GM13977 (cell line): ENCODE measurements at regions not wholly inside any gene's neighbourhood (a gene's known extent, or its start where the extent isn't known, plus 50 kb on each side); places are given as distances from the start of the nearest gene placed in this dataset.

Experiments used
- DNase-seq: peaks from one replicate; pipeline ENCODE4 v3.0.0; 2012; ENCODE audit warnings: low spot score
- in situ Hi-C: fragments of 300-500 bp; cut with MboI; formaldehyde crosslinking; loops from one replicate; pipeline ENCODE4 v1.12.0; 2022; ENCODE audit warnings: low sequenced_read_pairs, low pct_unique_long_range_greater_than_20kb, mixed read lengths, inconsistent platforms; ENCODE audit not compliant: unreplicated experiment
- TF ChIP-seq, protein P1 (sequence below): IDR thresholded peaks from 2 replicates; pipeline ENCODE4 v1.5.1; 2012; ENCODE audit warnings: mild to moderate bottlenecking, control low read depth; ENCODE audit not compliant: insufficient read depth; ENCODE audit errors: extremely low read depth, missing control alignments

DNA sequence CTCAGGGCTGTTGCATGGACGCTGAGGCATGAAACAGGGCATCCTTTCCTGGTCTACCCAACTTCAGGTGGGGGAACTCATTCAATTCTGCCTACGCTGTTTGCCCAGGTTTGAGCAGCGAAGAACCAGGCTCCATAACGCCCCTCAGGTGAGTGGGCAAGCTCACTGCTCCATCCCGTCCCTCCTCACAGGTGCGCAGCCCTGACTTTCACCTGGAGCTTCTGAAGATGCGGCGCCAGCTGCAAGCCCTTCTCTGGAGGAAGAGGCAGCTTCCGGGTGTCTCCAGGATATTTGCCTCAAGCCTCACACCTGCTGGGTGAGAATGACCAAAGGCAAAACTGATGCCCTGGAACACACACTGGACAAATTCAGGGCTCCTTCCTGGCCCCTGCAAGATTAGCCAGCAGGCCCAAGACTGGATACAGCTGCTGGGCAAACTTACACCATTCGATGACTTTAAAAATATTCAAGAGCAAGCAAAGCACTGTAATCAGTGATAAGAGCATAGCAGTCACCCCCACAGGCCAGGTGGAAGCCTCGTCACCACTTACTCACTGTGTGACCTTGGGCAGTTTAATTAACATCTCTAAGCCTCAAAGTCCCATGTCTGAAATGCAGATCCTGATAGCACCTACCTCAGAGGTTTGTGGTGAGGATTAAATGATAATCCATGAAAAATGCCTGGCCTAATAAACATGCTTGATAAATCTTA is 97.7 kb downstream of the GYPC start:
- TF ChIP-seq, protein P1, sequence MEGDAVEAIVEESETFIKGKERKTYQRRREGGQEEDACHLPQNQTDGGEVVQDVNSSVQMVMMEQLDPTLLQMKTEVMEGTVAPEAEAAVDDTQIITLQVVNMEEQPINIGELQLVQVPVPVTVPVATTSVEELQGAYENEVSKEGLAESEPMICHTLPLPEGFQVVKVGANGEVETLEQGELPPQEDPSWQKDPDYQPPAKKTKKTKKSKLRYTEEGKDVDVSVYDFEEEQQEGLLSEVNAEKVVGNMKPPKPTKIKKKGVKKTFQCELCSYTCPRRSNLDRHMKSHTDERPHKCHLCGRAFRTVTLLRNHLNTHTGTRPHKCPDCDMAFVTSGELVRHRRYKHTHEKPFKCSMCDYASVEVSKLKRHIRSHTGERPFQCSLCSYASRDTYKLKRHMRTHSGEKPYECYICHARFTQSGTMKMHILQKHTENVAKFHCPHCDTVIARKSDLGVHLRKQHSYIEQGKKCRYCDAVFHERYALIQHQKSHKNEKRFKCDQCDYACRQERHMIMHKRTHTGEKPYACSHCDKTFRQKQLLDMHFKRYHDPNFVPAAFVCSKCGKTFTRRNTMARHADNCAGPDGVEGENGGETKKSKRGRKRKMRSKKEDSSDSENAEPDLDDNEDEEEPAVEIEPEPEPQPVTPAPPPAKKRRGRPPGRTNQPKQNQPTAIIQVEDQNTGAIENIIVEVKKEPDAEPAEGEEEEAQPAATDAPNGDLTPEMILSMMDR: no peak
- no peak for DNase-seq
- in situ Hi-C loops: no loop called here

DNA sequence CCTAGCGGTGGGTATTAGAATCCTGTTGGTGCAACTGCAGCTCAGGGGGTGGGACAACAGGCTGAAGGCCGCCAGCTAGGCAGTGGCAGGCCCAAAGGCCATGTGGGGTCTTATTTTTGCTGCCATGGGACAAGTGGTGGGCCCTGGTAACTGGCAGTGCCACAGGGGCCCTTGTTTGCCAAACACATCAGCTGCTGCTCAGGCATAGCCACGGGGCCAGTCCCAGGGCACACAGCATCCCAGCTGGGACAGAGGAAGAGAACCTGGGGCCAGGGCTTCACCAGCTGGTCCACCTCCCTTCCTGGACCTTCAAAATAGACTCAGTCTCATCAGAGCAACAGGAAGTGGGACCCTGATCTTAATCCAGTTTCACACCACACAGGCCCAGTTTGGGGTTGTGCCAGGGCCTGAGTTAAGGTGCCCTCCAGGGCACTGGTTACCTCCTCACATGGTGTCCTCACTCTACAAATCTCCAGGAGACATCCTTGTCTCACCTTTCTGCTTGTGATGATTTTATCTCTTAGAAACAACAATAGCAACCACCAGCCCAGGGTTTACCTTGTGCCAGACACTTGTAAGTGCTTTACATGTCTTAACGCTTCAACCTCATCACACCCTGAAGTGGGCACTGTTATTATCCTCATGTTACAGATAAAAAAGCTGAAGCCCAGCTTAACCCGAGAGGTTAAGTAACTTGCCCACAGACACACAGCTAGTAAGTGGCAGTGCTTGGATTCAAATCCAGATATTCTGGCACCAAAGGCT is 98.5 kb downstream of the GYPC start:
- in situ Hi-C loops: no loop called here
- no peak for DNase-seq
- TF ChIP-seq, protein P1: no peak

DNA sequence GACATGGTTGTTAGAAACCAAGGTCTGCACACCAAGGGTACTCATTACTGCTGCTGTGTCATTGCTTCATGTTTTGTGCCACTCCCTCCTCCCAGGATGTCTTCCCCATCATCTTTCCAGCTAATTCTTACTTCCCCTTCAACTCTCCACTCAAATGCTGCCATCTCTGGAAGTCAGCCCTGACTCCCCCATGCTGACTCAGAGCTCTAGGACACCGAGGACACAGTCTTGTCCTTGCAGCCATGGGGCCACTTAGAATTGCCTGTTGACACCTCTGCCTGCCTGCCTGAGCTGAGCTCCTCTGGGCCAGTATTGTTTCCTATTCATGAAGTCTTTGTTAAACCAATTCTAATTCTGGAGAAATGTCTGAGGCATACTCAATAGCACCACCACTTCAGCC is 100.2 kb downstream of the GYPC start:
- DNase-seq: no peak
- TF ChIP-seq, protein P1: no peak
- in situ Hi-C loops: no loop called here

DNA sequence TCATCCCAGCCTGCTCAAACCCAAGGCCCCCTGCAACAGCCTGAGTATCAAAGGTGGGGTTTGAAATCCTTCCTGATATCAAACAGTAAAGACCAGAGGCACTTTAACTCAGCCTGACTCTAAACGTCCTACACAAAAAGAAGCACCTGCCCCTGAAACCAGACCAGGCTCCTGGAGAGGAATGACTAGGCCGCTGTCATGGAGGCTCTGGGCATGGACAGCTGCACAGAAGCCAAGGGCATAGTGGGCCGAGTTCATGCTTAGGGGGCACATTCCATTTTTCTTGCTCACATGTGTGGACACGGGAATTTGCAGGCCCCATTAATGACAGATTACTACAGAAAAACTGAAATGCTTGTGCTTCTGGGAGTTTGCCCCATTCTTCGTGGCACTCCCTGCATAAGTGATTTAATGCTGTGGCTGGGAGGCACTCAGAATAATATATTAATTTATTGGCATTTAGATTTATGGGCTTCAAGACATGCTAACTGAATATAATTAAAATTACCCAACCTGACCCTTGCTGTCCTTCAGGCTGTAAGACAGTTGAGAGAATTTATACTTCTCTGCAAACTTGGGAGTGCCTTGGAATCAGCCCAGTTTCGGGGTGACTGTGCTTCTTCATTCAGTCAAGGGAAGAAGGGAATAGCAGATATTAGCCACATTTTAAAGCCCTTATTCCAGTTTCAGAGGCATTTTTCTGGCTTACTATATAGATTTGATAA is 105.5 kb downstream of the GYPC start:
- TF ChIP-seq, protein P1: no peak
- DNase-seq: no peak
- in situ Hi-C loops: no loop called here

DNA sequence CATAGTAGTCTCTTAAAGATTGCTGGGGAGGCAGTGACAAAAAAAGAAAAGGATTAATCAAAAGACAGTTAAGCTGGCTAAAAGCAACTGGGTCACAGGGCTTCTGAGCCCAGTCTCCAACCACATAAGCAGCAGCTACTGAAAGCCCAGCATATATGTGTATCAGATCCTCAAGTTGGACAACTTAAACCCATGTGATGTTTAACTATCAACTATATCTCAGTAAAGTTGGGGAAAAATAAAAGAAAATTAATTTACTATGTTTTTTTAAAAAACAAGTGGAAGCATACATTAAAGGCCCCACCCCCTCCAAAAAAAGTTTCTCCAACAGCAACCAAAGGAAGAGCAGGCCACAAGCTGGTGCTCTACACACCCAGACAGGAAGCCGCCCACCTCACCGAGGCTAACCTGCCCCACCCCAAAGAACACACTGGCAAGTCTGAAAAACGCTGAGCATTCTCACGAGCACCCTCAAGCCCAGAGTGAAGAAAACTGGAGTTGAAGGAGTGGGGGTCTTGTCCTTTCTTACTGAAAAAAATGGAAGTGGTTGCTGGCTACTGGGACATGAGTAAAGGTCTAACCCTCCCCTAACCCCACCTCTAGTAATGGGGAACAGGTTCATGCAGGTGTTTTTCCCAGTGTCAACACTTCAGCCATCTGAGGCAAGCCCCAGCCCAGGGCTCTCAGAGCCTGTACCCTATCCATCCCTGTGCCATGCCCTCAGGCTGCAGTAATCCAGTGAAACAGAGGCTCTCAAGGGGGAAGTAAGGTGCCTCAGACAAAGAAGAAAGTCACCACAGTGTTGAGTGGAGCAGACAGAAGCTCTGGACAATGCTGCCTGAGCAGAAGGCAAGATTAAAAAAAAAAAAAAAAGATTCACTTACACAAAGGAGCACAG is 106.3 kb downstream of the GYPC start:
- TF ChIP-seq, protein P1: no peak
- in situ Hi-C loops: no loop called here

More for the DNA sequence above, 106.3 kb downstream of the GYPC start:
- DNase-seq: no peak
